K562 (cell line): ENCODE measurements at regions not wholly inside any gene's neighbourhood (a gene's known extent, or its start where the extent isn't known, plus 50 kb on each side); places are given as distances from the start of the nearest gene placed in this dataset.

Experiments used
- ARHGAP35 ChIP-seq: fragments of 450-650 bp; IDR thresholded peaks from 2 replicates; pipeline ENCODE4 v1.6.1; 2018; ENCODE audit not compliant: partially characterized antibody
- CAMTA2 ChIP-seq: fragments of 250-450 bp; sonication (Bioruptor Pico); conservative IDR thresholded peaks from 2 replicates; pipeline ENCODE4 v1.5.1; 2022
- CBX2 ChIP-seq: fragments of 200-600 bp; sonication (generic); IDR thresholded peaks from one replicate; pipeline ENCODE4 v1.6.1; 2012; ENCODE audit warnings: mild to moderate bottlenecking, low read length, inconsistent platforms; ENCODE audit not compliant: insufficient read depth, poor library complexity, severe bottlenecking
- ETV6 ChIP-seq, 3 experiments: fragments of 150-350 bp in 1 of 3; sonication (generic) in 1 of 3; formaldehyde crosslinking in 1 of 3; IDR thresholded peaks; 2 replicates each; pipeline versions ENCODE4 v1.6.1 to v1.8.0; 2014 to 2022; ENCODE audit warnings: borderline replicate concordance in 2 of 3, low read depth in 2 of 3, antibody characterized with exemption in 1 of 3, low read length in 1 of 3, mild to moderate bottlenecking in 1 of 3, missing genetic modification reagents in 1 of 3
- FOXK2 ChIP-seq, 2 experiments: fragments of 450-650 bp; IDR thresholded peaks in 1 of 2; conservative IDR thresholded peaks in 1 of 2; 2 replicates each; pipeline ENCODE4 v1.6.1; 2016; ENCODE audit warnings: low read depth in 2 of 2, mild to moderate bottlenecking in 1 of 2
- GABPA ChIP-seq: fragments of 200-800 bp; sonication (Bioruptor generic); conservative IDR thresholded peaks from 2 replicates; pipeline ENCODE4 v1.6.1; 2016; ENCODE audit warnings: low read depth, missing genetic modification characterization, missing compliant biosample characterization
- HCFC1 ChIP-seq: IDR thresholded peaks from 2 replicates; pipeline ENCODE4 v1.6.1; 2012; ENCODE audit warnings: low read depth, low read length, improper control_type of control experiment
- NFXL1 ChIP-seq: fragments of 450-650 bp; formaldehyde crosslinking; IDR thresholded peaks from 2 replicates; pipeline ENCODE4 v1.4.0; 2021; ENCODE audit warnings: mild to moderate bottlenecking
- SMC3 ChIP-seq: conservative IDR thresholded peaks from 2 replicates; pipeline ENCODE4 v1.6.1; 2011; ENCODE audit warnings: low read depth, low read length, improper control_type of control experiment; ENCODE audit not compliant: insufficient read depth
- ZBTB8A ChIP-seq: fragments of 450-650 bp; IDR thresholded peaks from 2 replicates; pipeline ENCODE4 v1.6.1; 2018; ENCODE audit warnings: mild to moderate bottlenecking, moderate library complexity; ENCODE audit not compliant: partially characterized antibody
- ZNF551 ChIP-seq: fragments of 250-450 bp; sonication (Bioruptor Pico); IDR thresholded peaks from 2 replicates; pipeline ENCODE4 v1.5.0; 2021; ENCODE audit warnings: mild to moderate bottlenecking, moderate library complexity
- TF ChIP-seq, protein P1 (sequence below): sonication (generic); IDR thresholded peaks from 2 replicates; pipeline ENCODE4 v1.6.1; 2016
- TF ChIP-seq, protein P2 (sequence below), 3 experiments: IDR thresholded peaks in 2 of 3; conservative IDR thresholded peaks in 1 of 3; 2 replicates each; pipeline ENCODE4 v1.5.1; 2011 to 2012; ENCODE audit warnings: low read length in 3 of 3, mild to moderate bottlenecking in 3 of 3, control low read depth in 2 of 3, improper control_type of control experiment in 1 of 3, inconsistent platforms in 1 of 3, low read depth in 1 of 3, mixed read lengths in 1 of 3, moderate library complexity in 1 of 3; ENCODE audit not compliant: insufficient read depth in 2 of 3
- TF ChIP-seq, protein P3 (sequence below): fragments of 450-650 bp; IDR thresholded peaks from 2 replicates; pipeline ENCODE4 v1.6.1; 2016; ENCODE audit warnings: antibody characterized with exemption

DNA sequence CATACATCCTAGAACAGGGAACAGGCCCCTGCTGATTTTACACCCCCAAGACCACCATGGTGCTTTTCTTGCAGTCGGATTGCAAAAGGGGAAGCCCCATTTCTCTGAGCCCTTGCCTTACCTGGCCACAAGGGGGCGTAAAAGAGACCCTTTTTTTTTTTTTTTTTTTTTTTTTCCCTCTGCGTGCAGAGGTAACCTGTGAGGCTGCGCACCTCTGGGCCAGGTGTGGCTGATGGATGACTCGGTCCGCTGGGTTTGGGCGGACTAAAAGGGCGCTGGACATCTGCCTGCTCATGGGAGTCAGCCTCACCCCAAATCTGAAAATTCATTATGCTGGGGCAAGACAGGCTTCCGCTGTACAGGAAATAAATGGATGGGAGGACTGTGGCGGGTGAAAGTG lies 281.0 kb downstream of the CBLN1 start:
- TF ChIP-seq, protein P1, sequence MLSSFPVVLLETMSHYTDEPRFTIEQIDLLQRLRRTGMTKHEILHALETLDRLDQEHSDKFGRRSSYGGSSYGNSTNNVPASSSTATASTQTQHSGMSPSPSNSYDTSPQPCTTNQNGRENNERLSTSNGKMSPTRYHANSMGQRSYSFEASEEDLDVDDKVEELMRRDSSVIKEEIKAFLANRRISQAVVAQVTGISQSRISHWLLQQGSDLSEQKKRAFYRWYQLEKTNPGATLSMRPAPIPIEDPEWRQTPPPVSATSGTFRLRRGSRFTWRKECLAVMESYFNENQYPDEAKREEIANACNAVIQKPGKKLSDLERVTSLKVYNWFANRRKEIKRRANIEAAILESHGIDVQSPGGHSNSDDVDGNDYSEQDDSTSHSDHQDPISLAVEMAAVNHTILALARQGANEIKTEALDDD, result no peak
- TF ChIP-seq, protein P2, sequence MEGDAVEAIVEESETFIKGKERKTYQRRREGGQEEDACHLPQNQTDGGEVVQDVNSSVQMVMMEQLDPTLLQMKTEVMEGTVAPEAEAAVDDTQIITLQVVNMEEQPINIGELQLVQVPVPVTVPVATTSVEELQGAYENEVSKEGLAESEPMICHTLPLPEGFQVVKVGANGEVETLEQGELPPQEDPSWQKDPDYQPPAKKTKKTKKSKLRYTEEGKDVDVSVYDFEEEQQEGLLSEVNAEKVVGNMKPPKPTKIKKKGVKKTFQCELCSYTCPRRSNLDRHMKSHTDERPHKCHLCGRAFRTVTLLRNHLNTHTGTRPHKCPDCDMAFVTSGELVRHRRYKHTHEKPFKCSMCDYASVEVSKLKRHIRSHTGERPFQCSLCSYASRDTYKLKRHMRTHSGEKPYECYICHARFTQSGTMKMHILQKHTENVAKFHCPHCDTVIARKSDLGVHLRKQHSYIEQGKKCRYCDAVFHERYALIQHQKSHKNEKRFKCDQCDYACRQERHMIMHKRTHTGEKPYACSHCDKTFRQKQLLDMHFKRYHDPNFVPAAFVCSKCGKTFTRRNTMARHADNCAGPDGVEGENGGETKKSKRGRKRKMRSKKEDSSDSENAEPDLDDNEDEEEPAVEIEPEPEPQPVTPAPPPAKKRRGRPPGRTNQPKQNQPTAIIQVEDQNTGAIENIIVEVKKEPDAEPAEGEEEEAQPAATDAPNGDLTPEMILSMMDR (IDR thresholded peaks at IDR 0.05 in 2 of 3, conservative IDR thresholded peaks at IDR 0.05 in 1 of 3; ENCODE audit: insufficient read depth in 2 of 3, low read depth in 1 of 3, low read length in 3 of 3), result peak; percentile 45 to 80 (median 53); a peak in 5 of 6 replicates
- TF ChIP-seq GABPA (tag), result no peak
- TF ChIP-seq FOXK2 (conservative IDR thresholded peaks at IDR 0.05 in 1 of 2, IDR thresholded peaks at IDR 0.05 in 1 of 2; ENCODE audit: low read depth in 2 of 2), result no peak
- TF ChIP-seq SMC3, result peak; percentile 33; the same call in 1 of the 2 replicates
- TF ChIP-seq, protein P3, sequence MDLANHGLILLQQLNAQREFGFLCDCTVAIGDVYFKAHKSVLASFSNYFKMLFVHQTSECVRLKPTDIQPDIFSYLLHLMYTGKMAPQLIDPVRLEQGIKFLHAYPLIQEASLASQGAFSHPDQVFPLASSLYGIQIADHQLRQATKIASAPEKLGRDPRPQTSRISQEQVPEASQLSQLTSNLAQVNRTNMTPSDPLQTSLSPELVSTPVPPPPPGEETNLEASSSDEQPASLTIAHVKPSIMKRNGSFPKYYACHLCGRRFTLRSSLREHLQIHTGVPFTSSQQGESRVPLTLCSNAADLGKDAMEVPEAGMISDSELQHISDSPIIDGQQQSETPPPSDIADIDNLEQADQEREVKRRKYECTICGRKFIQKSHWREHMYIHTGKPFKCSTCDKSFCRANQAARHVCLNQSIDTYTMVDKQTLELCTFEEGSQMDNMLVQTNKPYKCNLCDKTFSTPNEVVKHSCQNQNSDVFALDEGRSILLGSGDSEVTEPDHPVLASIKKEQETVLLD, result no peak
- TF ChIP-seq HCFC1, result no peak
- TF ChIP-seq ARHGAP35, result no peak
- no peak for TF ChIP-seq ZBTB8A
- no peak for TF ChIP-seq ETV6 (IDR thresholded peaks at IDR 0.05; ENCODE audit: borderline replicate concordance in 1 of 2, low read depth in 2 of 2, low read length in 1 of 2)
- no peak for TF ChIP-seq ETV6 (CRISPR knock-in tag; IDR thresholded peaks at IDR 0.05; ENCODE audit: borderline replicate concordance)
- no peak for TF ChIP-seq ZNF551
- TF ChIP-seq CBX2, result no peak
- no peak for TF ChIP-seq CAMTA2 (CRISPR knock-in tag)
- TF ChIP-seq NFXL1 (CRISPR knock-in tag), result no peak
